Fibroblast of lung (primary cell): ENCODE measurements at regions not wholly inside any gene's neighbourhood (a gene's known extent, or its start where the extent isn't known, plus 50 kb on each side); places are given as distances from the start of the nearest gene placed in this dataset.

Experiments
- DNase-seq, 2 donors: peaks; one replicate each; pipeline versions ENCODE4 v3.0.0 to v3.0.0-alpha.2; 2010; ENCODE audit warnings: low read depth in 2 of 2
- H2AFZ ChIP-seq: 2 replicates; pipeline ENCODE4 v1.5.1; 2012; ENCODE audit warnings: low read length, control low read depth, inconsistent platforms
- H3K27ac ChIP-seq: 2 replicates; pipeline ENCODE4 v1.5.1; 2011; ENCODE audit warnings: low read length, control low read depth; ENCODE audit not compliant: insufficient read depth
- H3K27me3 ChIP-seq: 2 replicates; pipeline ENCODE4 v1.5.1; 2011; ENCODE audit warnings: mild to moderate bottlenecking, low read length; ENCODE audit not compliant: control insufficient read depth, insufficient read depth
- H3K36me3 ChIP-seq: 2 replicates; pipeline ENCODE4 v1.5.1; 2011; ENCODE audit warnings: low read length; ENCODE audit not compliant: control insufficient read depth, insufficient read depth
- H3K4me1 ChIP-seq: 2 replicates; pipeline ENCODE4 v1.5.1; 2011; ENCODE audit warnings: low read length; ENCODE audit not compliant: control insufficient read depth, insufficient read depth; ENCODE audit errors: extremely low read depth
- H3K4me2 ChIP-seq: 2 replicates; pipeline ENCODE4 v1.5.1; 2011; ENCODE audit warnings: low read length, control low read depth; ENCODE audit not compliant: insufficient read depth; ENCODE audit errors: extremely low read depth
- H3K4me3 ChIP-seq, 4 experiments: fragments of 200-600 bp in 1 of 4; sonication (generic) in 1 of 4; replicated peaks in 1 of 4; 2 replicates each; pipeline ENCODE4 v1.5.1; 2011 to 2016; ENCODE audit warnings: low read length in 4 of 4, low read depth in 3 of 4, mild to moderate bottlenecking in 3 of 4, control low read depth in 2 of 4, inconsistent platforms in 1 of 4, mixed read lengths in 1 of 4; ENCODE audit not compliant: insufficient read depth in 1 of 4; ENCODE audit errors: control extremely low read depth in 1 of 4
- H3K79me2 ChIP-seq: 2 replicates; pipeline ENCODE4 v1.5.1; 2012; ENCODE audit warnings: mild to moderate bottlenecking, low read length, inconsistent platforms; ENCODE audit not compliant: control insufficient read depth, insufficient read depth
- H3K9ac ChIP-seq: 2 replicates; pipeline ENCODE4 v1.5.1; 2011; ENCODE audit warnings: mild to moderate bottlenecking, low read length, control low read depth; ENCODE audit not compliant: insufficient read depth
- H3K9me3 ChIP-seq: 2 replicates; pipeline ENCODE4 v1.5.1; 2012; ENCODE audit warnings: low read depth, low read length; ENCODE audit not compliant: control insufficient read depth, insufficient read depth
- H4K20me1 ChIP-seq: 2 replicates; pipeline ENCODE4 v1.5.1; 2011; ENCODE audit warnings: low read length; ENCODE audit not compliant: control insufficient read depth, insufficient read depth; ENCODE audit errors: extremely low read depth
- EZH2 ChIP-seq: IDR thresholded peaks from 2 replicates; pipeline ENCODE4 v1.5.1; 2012; ENCODE audit warnings: low read length, control low read depth, mild to moderate bottlenecking; ENCODE audit errors: missing control alignments
- TF ChIP-seq, protein P1 (sequence below), 2 donors: IDR thresholded peaks in 1 of 2; conservative IDR thresholded peaks in 1 of 2; 1 replicate in 1 of 2; 2 replicates in 1 of 2; pipeline ENCODE4 v1.5.1; 2011 to 2012; ENCODE audit warnings: low read length in 2 of 2, control low read depth in 1 of 2, inconsistent platforms in 1 of 2, low read depth in 1 of 2, mild to moderate bottlenecking in 1 of 2

DNA sequence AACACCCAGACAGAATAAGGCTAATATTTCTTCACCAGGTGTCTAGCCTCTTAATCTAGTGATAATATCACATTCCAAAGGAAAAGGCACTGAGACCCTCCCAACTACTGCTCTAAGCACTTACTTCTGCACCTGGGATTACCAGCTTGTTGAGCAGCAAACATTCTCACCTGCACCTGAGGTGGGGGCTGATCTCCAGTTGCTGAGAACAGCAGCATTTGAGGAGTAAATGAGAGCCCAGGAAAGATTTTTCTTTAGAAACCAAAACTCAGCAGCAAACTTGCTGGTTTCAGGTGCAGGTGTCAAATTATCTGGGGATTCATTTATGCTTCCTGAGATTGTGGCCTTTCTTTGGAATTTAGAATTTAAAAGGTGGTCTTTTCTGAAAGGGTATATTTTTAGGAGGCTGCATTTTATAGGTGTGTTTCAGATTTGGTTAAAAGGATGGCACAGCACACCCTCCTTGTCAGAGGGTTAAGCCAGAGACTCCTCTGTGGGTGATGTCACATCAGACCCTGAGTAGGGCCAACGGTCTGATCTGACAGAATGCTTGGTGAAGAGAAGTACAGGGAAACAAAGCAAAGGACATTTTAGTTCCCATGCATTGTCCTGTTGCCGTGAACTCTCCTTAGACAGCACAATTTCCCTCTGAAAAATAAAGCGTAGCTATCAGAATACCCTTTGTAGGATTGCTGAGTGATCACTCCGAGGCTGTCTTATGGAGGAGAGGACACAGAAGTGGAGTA lies 411.0 kb upstream of the ATP11B start:
- DNase-seq: no peak
- Histone ChIP-seq H2AFZ (no peak overlapping the region), H3K4me1 (no peaks in the 10 kb centered on the region), H3K4me3 (no peak overlapping the region), H3K4me2 (no peak overlapping the region), H3K9me3 (no peaks in the 10 kb centered on the region), H3K27me3 (no peaks in the 10 kb centered on the region), H3K9ac (no peak overlapping the region), H3K27ac (no peak overlapping the region), H3K79me2 (no peaks in the 10 kb centered on the region), H3K36me3 (no peaks in the 10 kb centered on the region), H4K20me1 (no peaks in the 10 kb centered on the region)
- no peak for TF ChIP-seq EZH2
- TF ChIP-seq, protein P1, sequence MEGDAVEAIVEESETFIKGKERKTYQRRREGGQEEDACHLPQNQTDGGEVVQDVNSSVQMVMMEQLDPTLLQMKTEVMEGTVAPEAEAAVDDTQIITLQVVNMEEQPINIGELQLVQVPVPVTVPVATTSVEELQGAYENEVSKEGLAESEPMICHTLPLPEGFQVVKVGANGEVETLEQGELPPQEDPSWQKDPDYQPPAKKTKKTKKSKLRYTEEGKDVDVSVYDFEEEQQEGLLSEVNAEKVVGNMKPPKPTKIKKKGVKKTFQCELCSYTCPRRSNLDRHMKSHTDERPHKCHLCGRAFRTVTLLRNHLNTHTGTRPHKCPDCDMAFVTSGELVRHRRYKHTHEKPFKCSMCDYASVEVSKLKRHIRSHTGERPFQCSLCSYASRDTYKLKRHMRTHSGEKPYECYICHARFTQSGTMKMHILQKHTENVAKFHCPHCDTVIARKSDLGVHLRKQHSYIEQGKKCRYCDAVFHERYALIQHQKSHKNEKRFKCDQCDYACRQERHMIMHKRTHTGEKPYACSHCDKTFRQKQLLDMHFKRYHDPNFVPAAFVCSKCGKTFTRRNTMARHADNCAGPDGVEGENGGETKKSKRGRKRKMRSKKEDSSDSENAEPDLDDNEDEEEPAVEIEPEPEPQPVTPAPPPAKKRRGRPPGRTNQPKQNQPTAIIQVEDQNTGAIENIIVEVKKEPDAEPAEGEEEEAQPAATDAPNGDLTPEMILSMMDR (conservative IDR thresholded peaks at IDR 0.05 in 1 of 2, IDR thresholded peaks at IDR 0.05 in 1 of 2; ENCODE audit: low read depth in 1 of 2, low read length in 2 of 2): no peak

DNA sequence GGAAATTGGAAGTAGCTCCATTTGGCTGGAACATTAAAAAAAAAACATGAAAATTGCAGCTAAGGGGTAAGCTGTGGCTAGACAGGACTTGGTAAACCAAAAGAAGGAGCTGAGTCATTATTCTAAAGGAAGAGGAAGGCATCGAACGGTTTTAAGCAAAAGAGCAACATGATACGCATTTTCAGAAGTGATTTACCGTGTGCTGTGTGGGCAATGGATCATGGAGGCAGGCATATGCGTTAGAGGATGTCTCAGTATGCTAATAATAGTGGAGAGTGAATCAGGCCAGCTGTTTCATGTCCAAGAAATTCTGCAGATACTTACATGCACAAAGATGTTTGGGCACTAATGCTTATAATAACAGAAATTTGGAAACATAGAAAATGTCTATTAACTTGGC lies 409.1 kb upstream of the ATP11B start:
- no peak for TF ChIP-seq EZH2
- TF ChIP-seq, protein P1 (conservative IDR thresholded peaks at IDR 0.05 in 1 of 2, IDR thresholded peaks at IDR 0.05 in 1 of 2; ENCODE audit: low read depth in 1 of 2, low read length in 2 of 2): no peak
- H3K36me3 ChIP-seq: no peaks in the 10 kb centered on the region
- H3K79me2 ChIP-seq: no peaks in the 10 kb centered on the region
- H4K20me1 ChIP-seq: no peaks in the 10 kb centered on the region
- no peak overlapping the region for H3K9ac ChIP-seq
- no peak overlapping the region for H3K27ac ChIP-seq
- H3K27me3 ChIP-seq: no peaks in the 10 kb centered on the region
- H3K4me3 ChIP-seq: no peak overlapping the region
- no peak overlapping the region for H2AFZ ChIP-seq
- no peaks in the 10 kb centered on the region for H3K4me1 ChIP-seq
- H3K9me3 ChIP-seq: no peaks in the 10 kb centered on the region
- H3K4me2 ChIP-seq: no peak overlapping the region
- peak in 1 of 2 donors; percentile 71 for DNase-seq

DNA sequence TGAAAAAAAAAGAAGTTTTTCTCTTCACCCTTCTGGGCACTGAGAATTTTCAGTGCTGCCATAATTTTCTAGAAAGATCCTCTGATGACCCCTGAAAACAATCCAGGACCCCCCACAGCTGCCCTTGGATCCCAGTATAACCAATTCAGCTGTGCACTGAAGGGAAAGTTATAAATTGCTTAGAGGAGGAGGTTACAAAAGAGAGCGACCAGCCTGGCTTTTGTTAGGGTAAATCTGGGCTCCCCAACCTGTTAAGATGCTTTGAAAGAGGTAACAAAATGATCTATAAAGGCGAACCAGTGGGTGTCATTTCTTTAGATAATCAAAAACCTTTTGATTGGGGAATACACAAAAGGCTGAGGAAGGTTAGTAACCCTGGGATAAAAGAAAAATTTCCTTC lies 407.9 kb upstream of the ATP11B start:
- no peaks in the 10 kb centered on the region for H3K27me3 ChIP-seq
- no peak overlapping the region for H3K4me2 ChIP-seq
- DNase-seq: no peak
- H3K9me3 ChIP-seq: no peaks in the 10 kb centered on the region
- no peak overlapping the region for H2AFZ ChIP-seq
- no peak overlapping the region for H3K9ac ChIP-seq
- no peak overlapping the region for H3K27ac ChIP-seq
- no peaks in the 10 kb centered on the region for H3K4me1 ChIP-seq
- TF ChIP-seq, protein P1 (conservative IDR thresholded peaks at IDR 0.05 in 1 of 2, IDR thresholded peaks at IDR 0.05 in 1 of 2; ENCODE audit: low read depth in 1 of 2, low read length in 2 of 2): no peak
- TF ChIP-seq EZH2: no peak
- H3K36me3 ChIP-seq: no peaks in the 10 kb centered on the region
- H4K20me1 ChIP-seq: no peaks in the 10 kb centered on the region
- no peak overlapping the region for H3K4me3 ChIP-seq
- H3K79me2 ChIP-seq: no peaks in the 10 kb centered on the region
